ENCODE measurements at regions not wholly inside any gene's neighbourhood (a gene's known extent, or its start where the extent isn't known, plus 50 kb on each side); places are given as distances from the start of the nearest gene placed in this dataset.

DNA sequence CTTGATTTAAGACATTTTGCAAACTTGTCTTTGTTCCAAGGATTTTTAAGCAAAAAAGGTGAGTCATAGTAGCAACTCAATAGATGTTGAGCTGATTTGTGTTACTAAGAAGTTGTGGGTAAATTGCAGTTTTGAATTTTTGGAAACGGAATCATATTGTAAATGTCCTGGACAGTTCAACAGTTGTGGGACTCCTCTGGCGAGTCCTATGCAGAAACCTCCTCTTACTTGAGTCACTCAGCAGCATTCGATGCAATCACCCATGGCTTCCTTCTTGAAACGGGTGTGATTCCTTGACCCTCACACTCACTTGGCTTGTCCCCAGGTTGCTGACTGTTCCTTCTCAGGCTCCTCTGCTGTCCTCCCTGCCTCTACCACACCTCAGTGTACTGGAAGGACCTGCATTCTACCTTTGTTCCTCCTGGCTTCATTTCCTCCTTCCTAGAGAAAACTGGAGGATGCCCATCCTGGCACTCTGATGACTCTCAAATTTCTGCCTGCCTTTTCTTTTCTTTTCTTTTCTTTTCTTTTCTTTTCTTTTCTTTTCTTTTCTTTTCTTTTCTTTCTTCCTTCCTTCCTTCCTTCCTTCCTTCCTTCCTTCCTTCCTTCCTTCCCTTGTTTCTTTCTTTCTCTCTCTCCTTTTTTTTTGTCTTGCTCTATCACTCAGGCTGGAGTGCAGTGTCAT, 52.8 kb upstream of the DGKG start:
- Histone ChIP-seq H3K27me3 (ENCODE audit: control insufficient read depth, insufficient read depth, low read length) (no peaks in the 10 kb centered on the region), H3K27ac (ENCODE audit: low read depth, low read length) (no peak overlapping the region), H3K9me3 (ENCODE audit: control insufficient read depth, insufficient read depth, low read length) (no peaks in the 10 kb centered on the region), H3K4me3 (ENCODE audit: low read depth, low read length) (no peak overlapping the region), H3K36me3 (ENCODE audit: control insufficient read depth, insufficient read depth, low read length) (no peaks in the 10 kb centered on the region), H3K4me1 (ENCODE audit: control insufficient read depth, insufficient read depth, low read length) (peaks cover 18% of the 10 kb centered on the region)
- no peak for DNase-seq (ENCODE audit: low read depth in 4 of 6, low spot score in 6 of 6)
- 84% methylated on average over 4 of the region's 4 CpGs for WGBS (ENCODE audit: insufficient coverage)

DNA sequence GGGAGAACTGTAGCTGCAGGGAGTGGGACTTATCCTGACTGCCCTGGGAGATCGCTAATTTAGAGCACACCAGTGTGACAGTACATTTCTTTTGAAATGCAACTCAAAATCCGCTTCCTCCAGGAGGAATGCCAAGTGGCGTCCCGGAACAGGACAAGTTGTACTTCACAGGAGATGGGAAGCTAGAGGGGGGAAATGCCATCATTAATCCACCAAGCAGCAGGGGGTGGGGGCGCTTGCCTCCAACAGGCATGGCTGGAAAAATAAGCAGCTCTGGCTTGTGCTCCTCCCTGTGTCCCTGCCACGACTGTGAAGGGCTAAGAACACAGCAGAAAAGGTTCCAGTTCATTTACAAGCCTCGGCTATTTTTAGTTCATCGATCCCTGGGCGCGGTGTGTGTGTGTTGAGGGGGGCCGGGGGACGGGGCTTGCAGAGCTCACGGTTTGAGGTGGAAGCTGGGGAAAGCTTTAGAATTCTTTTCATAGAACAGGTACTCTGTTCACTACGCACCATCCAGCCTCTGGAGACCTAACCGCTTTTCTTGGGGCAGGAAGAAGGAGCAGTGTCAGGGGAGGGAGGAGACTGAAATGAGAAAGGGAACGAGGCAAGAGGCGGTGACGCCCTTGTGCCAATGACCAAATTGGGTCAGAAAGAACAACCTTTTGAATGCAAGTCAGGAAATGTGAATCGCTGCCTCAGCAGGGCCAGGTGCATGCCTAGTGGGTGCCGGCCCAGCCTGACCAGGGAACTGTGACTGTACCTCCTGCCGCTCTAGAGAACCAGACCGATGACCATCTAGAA, 51.8 kb upstream of the DGKG start:
- Histone ChIP-seq H3K4me3 (ENCODE audit: low read depth, low read length) (peak overlapping the region; percentile 22), H3K36me3 (ENCODE audit: control insufficient read depth, insufficient read depth, low read length) (no peaks in the 10 kb centered on the region), H3K27me3 (ENCODE audit: control insufficient read depth, insufficient read depth, low read length) (no peaks in the 10 kb centered on the region), H3K4me1 (ENCODE audit: control insufficient read depth, insufficient read depth, low read length) (peaks cover 18% of the 10 kb centered on the region), H3K27ac (ENCODE audit: low read depth, low read length) (peak overlapping the region; percentile 51), H3K9me3 (ENCODE audit: control insufficient read depth, insufficient read depth, low read length) (no peaks in the 10 kb centered on the region)
- peak; percentile 29 to 94 (median 45) for DNase-seq (ENCODE audit: low read depth in 4 of 6, low spot score in 6 of 6)
- 7% methylated on average over 17 of the region's 22 CpGs for WGBS (ENCODE audit: insufficient coverage)

DNA sequence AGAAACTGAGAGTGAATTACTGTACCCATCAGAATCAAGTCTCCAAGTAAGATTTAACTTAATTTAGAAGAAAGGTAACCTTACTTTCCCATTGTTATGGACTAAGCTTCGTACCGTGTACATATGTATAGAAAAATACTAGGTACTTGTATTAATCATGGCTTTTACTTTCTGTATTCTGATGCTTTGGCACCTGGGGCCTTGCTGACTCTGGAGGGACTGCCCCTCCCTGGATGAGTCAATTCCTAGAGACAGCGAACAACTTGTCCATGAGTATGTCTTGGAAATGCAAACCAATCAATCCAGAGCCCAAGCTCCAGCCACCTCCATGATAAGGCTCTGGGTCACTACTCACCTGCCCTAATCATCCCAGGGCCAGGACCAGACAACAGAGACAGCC, 50.0 kb upstream of the DGKG start:
- DNase-seq (ENCODE audit: low read depth in 4 of 6, low spot score in 6 of 6) = no peak
- no peak overlapping the region for H3K27ac ChIP-seq (ENCODE audit: low read depth, low read length)
- H3K4me3 ChIP-seq (ENCODE audit: low read depth, low read length) = no peak overlapping the region
- no peaks in the 10 kb centered on the region for H3K36me3 ChIP-seq (ENCODE audit: control insufficient read depth, insufficient read depth, low read length)
- H3K9me3 ChIP-seq (ENCODE audit: control insufficient read depth, insufficient read depth, low read length) = no peaks in the 10 kb centered on the region
- WGBS (ENCODE audit: insufficient coverage) = 100% methylated on average over 1 of the region's 3 CpGs
- peaks cover 18% of the 10 kb centered on the region for H3K4me1 ChIP-seq (ENCODE audit: control insufficient read depth, insufficient read depth, low read length)
- H3K27me3 ChIP-seq (ENCODE audit: control insufficient read depth, insufficient read depth, low read length) = no peaks in the 10 kb centered on the region
